GM12878 (cell line): ENCODE measurements at regions not wholly inside any gene's neighbourhood (a gene's known extent, or its start where the extent isn't known, plus 50 kb on each side); places are given as distances from the start of the nearest gene placed in this dataset.

Source experiments
- CTCF ChIP-seq, 3 experiments: IDR thresholded peaks in 2 of 3; conservative IDR thresholded peaks in 1 of 3; 2 replicates each; pipeline ENCODE4 v1.5.1; 2011; ENCODE audit warnings: low read depth in 3 of 3, low read length in 3 of 3, mild to moderate bottlenecking in 3 of 3, control low read depth in 2 of 3, moderate library complexity in 2 of 3, inconsistent platforms in 1 of 3, mixed read lengths in 1 of 3; ENCODE audit not compliant: control insufficient read depth in 2 of 3, insufficient read depth in 1 of 3; ENCODE audit errors: extremely low read depth in 1 of 3
- DPF2 ChIP-seq: fragments of 450-650 bp; IDR thresholded peaks from 2 replicates; pipeline ENCODE4 v1.6.1; 2017; ENCODE audit warnings: mild to moderate bottlenecking
- EZH2 ChIP-seq: IDR thresholded peaks from 2 replicates; pipeline ENCODE4 v1.6.1; 2012; ENCODE audit warnings: low read depth, mild to moderate bottlenecking, control low read depth, inconsistent platforms, low read length, borderline replicate concordance; ENCODE audit not compliant: control insufficient read depth
- MYC ChIP-seq: IDR thresholded peaks from 2 replicates; pipeline ENCODE4 v1.6.1; 2011; ENCODE audit warnings: mild to moderate bottlenecking, low read length, moderate library complexity, inconsistent platforms; ENCODE audit not compliant: insufficient read depth, insufficient replicate concordance, insufficient read length, severe bottlenecking
- POLR2A ChIP-seq: IDR thresholded peaks from 2 replicates; pipeline ENCODE4 v1.6.1; 2011; ENCODE audit warnings: low read depth, mild to moderate bottlenecking, low read length

- TF ChIP-seq EZH2 (no peak), CTCF (IDR thresholded peaks at IDR 0.05 in 2 of 3, conservative IDR thresholded peaks at IDR 0.05 in 1 of 3; ENCODE audit: control insufficient read depth in 2 of 3, extremely low read depth in 1 of 3, insufficient read depth in 1 of 3, low read depth in 3 of 3, low read length in 3 of 3) (no peak), DPF2 (no peak), MYC (no peak), POLR2A (no peak)
Measured at GRCh38 chr5:30957591-30957990, 235.9 kb upstream of the CDH6 start.
